Psoas muscle (tissue), 7 donors: ENCODE measurements at regions not wholly inside any gene's neighbourhood (a gene's known extent, or its start where the extent isn't known, plus 50 kb on each side); places are given as distances from the start of the nearest gene placed in this dataset.

Experiments used
- ATAC-seq, 4 donors: fragments of 200-7000 bp; cut with Tn5 transposase; one replicate each; pipeline ENCODE4 v1.9.1; 2020; ENCODE audit warnings: moderate library complexity in 3 of 4, mild to moderate bottlenecking in 2 of 4
- DNase-seq, 2 donors: peaks; one replicate each; pipeline ENCODE4 v3.0.0-alpha.2; 2020
- H3K27ac ChIP-seq: fragments of 200-600 bp; one replicate; pipeline ENCODE4 v1.8.0; 2022
- H3K27me3 ChIP-seq, 3 donors: fragments of 200-600 bp in 1 of 3; one replicate each; pipeline versions ENCODE4 v1.6.1 to v1.8.0; 2013 to 2022; ENCODE audit warnings: low read length in 2 of 3, mild to moderate bottlenecking in 2 of 3, moderate library complexity in 1 of 3; ENCODE audit not compliant: insufficient read depth in 3 of 3
- H3K36me3 ChIP-seq, 2 donors: fragments of 200-600 bp in 1 of 2; one replicate each; pipeline versions ENCODE4 v1.6.1 to v1.8.0; 2013 to 2022; ENCODE audit warnings: low read depth in 1 of 2, mild to moderate bottlenecking in 1 of 2, moderate library complexity in 1 of 2; ENCODE audit not compliant: insufficient read depth in 1 of 2
- H3K4me1 ChIP-seq: fragments of 200-600 bp; one replicate; pipeline ENCODE4 v1.8.0; 2022
- H3K4me3 ChIP-seq: fragments of 200-600 bp; one replicate; pipeline ENCODE4 v1.8.0; 2022; ENCODE audit warnings: mild to moderate bottlenecking
- H3K9me3 ChIP-seq: fragments of 200-600 bp; one replicate; pipeline ENCODE4 v1.8.0; 2022
- WGBS, 3 donors: extraction: QIAGEN DNeasy Blood & Tissue Kit; methylation state at CpG; one replicate each; pipeline versions ENCODE4 v1.1.6 to v1.1.7; 2013; 5-methylcytosine and 5-hydroxymethylcytosine counted together
- intact Hi-C, 2 donors: fragments of 100-400 bp; cut with DNase I; formaldehyde crosslinking; loops; one replicate each; pipeline versions ENCODE4 v1.11.0 to v1.14.2; 2022
- TF ChIP-seq, protein P1 (sequence below): fragments of 200-600 bp; IDR thresholded peaks from one replicate; pipeline ENCODE4 v1.8.0; 2022; ENCODE audit warnings: antibody characterized with exemption
- donor health status: healthy with polysubstance abuse.
- donor health status: DM: no; HTN: no; CAD: no; lungs with moderate emphysema.
- donor health status: Bipolar disorder and iron deficiency.
- donor health status: healthy.
- donor health status: DM: yes; HTN: yes; CAD: no.
- donor health status: DM: no; HTN: no; CAD: no.
- donor health status: DM: yes; HTN: yes; CAD: no.

- TF ChIP-seq, protein P1, sequence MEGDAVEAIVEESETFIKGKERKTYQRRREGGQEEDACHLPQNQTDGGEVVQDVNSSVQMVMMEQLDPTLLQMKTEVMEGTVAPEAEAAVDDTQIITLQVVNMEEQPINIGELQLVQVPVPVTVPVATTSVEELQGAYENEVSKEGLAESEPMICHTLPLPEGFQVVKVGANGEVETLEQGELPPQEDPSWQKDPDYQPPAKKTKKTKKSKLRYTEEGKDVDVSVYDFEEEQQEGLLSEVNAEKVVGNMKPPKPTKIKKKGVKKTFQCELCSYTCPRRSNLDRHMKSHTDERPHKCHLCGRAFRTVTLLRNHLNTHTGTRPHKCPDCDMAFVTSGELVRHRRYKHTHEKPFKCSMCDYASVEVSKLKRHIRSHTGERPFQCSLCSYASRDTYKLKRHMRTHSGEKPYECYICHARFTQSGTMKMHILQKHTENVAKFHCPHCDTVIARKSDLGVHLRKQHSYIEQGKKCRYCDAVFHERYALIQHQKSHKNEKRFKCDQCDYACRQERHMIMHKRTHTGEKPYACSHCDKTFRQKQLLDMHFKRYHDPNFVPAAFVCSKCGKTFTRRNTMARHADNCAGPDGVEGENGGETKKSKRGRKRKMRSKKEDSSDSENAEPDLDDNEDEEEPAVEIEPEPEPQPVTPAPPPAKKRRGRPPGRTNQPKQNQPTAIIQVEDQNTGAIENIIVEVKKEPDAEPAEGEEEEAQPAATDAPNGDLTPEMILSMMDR: no peak
- ATAC-seq: no peak
Observed at GRCh38 chr4:189463734-189464133, 476.9 kb upstream of the FRG1 start.

DNA sequence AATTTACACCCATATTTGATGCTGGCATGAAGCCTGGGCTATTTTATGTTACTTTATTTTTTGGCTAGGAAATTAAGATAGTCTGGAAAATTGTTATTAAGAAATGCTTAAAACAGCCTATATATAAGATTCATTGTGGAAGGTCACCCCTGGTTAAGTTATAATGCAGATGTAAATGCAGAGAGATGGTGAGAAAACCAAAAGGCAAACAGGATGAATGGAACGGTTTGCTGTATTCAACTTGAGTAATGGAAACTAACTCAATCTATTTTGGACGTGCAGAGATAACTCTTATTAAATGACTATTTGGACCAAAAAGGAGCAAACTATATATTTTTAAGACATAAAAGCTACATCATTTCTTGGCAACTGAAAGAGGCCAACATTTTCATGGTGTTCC lies 446.3 kb upstream of the FRG1 start:
- H3K27ac ChIP-seq: no peak overlapping the region
- H3K9me3 ChIP-seq: no peaks in the 10 kb centered on the region
- TF ChIP-seq, protein P1: no peak
- H3K36me3 ChIP-seq: no peaks in the 10 kb centered on the region
- DNase-seq (no peak), ATAC-seq (no peak)
- intact Hi-C loops: no loop called here
- H3K27me3 ChIP-seq: no peaks in the 10 kb centered on the region
- no peaks in the 10 kb centered on the region for H3K4me1 ChIP-seq
- no peak overlapping the region for H3K4me3 ChIP-seq
- WGBS, 3 donors: 35 to 48% (median 47%) methylated on average over 2 of the region's 2 CpGs

More at GRCh38 chr4:189463734-189464133, 476.9 kb upstream of the FRG1 start:
- Histone ChIP-seq H3K36me3 (no peaks in the 10 kb centered on the region), H3K4me1 (no peaks in the 10 kb centered on the region), H3K27ac (no peak overlapping the region), H3K27me3 (no peaks in the 10 kb centered on the region), H3K4me3 (no peak overlapping the region), H3K9me3 (no peaks in the 10 kb centered on the region)
- 81 to 85% (median 84%) methylated on average over 12 of the region's 12 CpGs for WGBS, 3 donors
- intact Hi-C loops: no loop called here
- DNase-seq: no peak

DNA sequence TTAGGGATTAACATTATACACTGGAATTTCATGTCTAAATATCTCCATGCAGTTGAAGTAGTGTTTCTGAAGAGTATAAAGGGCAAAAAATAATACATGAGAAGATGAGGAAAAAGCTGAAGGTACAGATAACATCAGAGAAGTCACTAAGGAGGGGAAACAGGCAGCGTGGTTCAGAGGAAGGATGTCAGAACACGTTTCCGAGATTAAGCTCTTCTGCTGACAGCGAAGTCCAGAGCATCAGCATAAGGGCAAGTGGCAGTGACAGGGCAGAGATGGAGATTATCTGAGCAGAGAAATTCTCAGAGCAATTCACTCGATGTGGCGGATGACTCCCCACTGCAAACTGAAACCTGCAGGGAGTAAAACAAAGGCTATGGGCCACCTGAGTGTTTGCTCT lies 443.2 kb upstream of the FRG1 start:
- no peak for DNase-seq

DNA sequence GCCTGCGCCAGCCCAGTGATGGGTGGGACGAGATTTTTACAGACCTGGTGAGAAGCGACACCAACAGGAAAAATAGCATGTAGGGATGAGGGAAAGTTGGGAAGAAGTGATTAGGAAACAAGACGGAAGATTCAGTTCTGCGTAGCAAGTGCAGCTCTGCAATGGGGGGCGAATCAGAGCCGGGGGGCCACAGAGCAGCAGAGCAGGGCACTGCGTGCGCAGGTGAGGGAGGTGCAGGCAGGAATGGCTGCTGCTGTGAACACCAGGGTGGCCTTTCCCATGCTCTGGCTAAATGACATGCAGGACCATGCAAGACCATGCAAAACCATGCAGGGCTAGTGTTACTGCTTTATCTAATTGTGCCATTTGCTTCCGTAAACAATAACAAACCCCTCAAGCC lies 442.7 kb upstream of the FRG1 start:
- intact Hi-C loops: no loop called here
- DNase-seq: no peak
- Histone ChIP-seq H3K27ac (no peak overlapping the region), H3K9me3 (no peaks in the 10 kb centered on the region), H3K4me3 (no peak overlapping the region), H3K4me1 (no peaks in the 10 kb centered on the region), H3K27me3 (peaks cover 0 to 1% (median 0%) of the 10 kb centered on the region in 3 donors), H3K36me3 (no peaks in the 10 kb centered on the region)
- ATAC-seq: no peak
- TF ChIP-seq, protein P1: no peak
- 82 to 88% (median 83%) methylated on average over 10 of the region's 10 CpGs for WGBS, 3 donors

More for the DNA sequence above, 443.2 kb upstream of the FRG1 start:
- Histone ChIP-seq H3K27ac (no peak overlapping the region), H3K4me1 (no peaks in the 10 kb centered on the region), H3K27me3 (peaks cover 0 to 1% (median 0%) of the 10 kb centered on the region in 3 donors), H3K4me3 (no peak overlapping the region), H3K36me3 (no peaks in the 10 kb centered on the region), H3K9me3 (no peaks in the 10 kb centered on the region)
- TF ChIP-seq, protein P1: no peak
- WGBS, 3 donors: 56 to 66% (median 59%) methylated on average over 6 of the region's 6 CpGs
- intact Hi-C loops: no loop called here
- ATAC-seq: no peak

DNA sequence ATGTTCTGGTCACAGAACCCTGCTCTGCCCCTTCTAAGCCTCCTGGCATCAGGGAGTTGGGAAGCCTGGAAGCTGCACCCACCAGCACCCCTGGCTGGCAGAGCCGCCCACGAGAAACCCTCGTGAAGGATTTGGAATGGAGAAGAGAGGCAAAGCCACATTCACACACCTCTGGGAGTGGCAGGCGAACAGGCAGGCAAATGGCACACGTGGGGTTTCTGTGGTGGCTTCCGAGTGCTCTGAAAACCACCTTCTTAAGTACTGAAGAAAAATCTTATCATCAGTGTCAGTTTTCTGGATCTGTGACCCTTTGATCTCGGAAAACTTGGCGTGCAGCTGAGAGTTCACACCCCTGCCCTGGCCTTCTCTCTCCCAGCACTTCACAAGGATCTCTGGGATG lies 442.2 kb upstream of the FRG1 start:
- ATAC-seq: no peak
- Histone ChIP-seq H3K9me3 (no peaks in the 10 kb centered on the region), H3K4me1 (no peaks in the 10 kb centered on the region), H3K27ac (no peak overlapping the region), H3K4me3 (no peak overlapping the region), H3K27me3 (peaks cover 0 to 1% (median 0%) of the 10 kb centered on the region in 3 donors), H3K36me3 (no peaks in the 10 kb centered on the region)
- intact Hi-C loops: no loop called here
- 28 to 39% (median 38%) methylated on average over 8 of the region's 8 CpGs for WGBS, 3 donors
- no peak for DNase-seq
- TF ChIP-seq, protein P1: no peak
